GM18867 (cell line): ENCODE measurements at regions not wholly inside any gene's neighbourhood (a gene's known extent, or its start where the extent isn't known, plus 50 kb on each side); places are given as distances from the start of the nearest gene placed in this dataset.

Source experiments
- ATAC-seq: cut with Tn5 transposase; IDR thresholded peaks from one replicate; pipeline ENCODE4 v1.9.1; 2021; ENCODE audit warnings: mild to moderate bottlenecking, moderate library complexity; ENCODE audit not compliant: unreplicated experiment

- ATAC-seq: no peak
These were observed 608.1 kb upstream of the REG3G start for GRCh38 chr2:78417355-78417754.

GRCh38 chr2:78418021-78418420 lies 607.5 kb upstream of the REG3G start:
- ATAC-seq: no peak

- ATAC-seq: no peak
These were observed 605.4 kb upstream of the REG3G start for GRCh38 chr2:78420132-78420531.

- ATAC-seq: no peak
These were observed 601.9 kb upstream of the REG3G start for GRCh38 chr2:78423631-78424030.

GRCh38 chr2:78427170-78427569 lies 598.3 kb upstream of the REG3G start:
- no peak for ATAC-seq

- no peak for ATAC-seq
These were observed 594.3 kb upstream of the REG3G start for GRCh38 chr2:78431241-78431640.

GRCh38 chr2:78439122-78439521 lies 586.4 kb upstream of the REG3G start:
- peak; percentile 78 for ATAC-seq

GRCh38 chr2:78455586-78455985 lies 569.9 kb upstream of the REG3G start:
- ATAC-seq: no peak

- ATAC-seq: no peak
These were observed 568.2 kb upstream of the REG3G start for GRCh38 chr2:78457269-78457668.

- ATAC-seq: no peak
These were observed 559.8 kb upstream of the REG3G start for GRCh38 chr2:78465707-78466106.

GRCh38 chr2:78476619-78477229 lies 548.8 kb upstream of the REG3G start:
- no peak for ATAC-seq

GRCh38 chr2:78486565-78486964 lies 538.9 kb upstream of the REG3G start:
- no peak for ATAC-seq

- ATAC-seq: no peak
These were observed 527.4 kb upstream of the REG3G start for GRCh38 chr2:78498125-78498524.

GRCh38 chr2:78506301-78506700 lies 519.2 kb upstream of the REG3G start:
- ATAC-seq: no peak

- ATAC-seq: no peak
These were observed 503.6 kb upstream of the REG3G start for GRCh38 chr2:78521938-78522337.

GRCh38 chr2:78532762-78533379 lies 492.6 kb upstream of the REG3G start:
- ATAC-seq: no peak

GRCh38 chr2:78535395-78535794 lies 490.1 kb upstream of the REG3G start:
- no peak for ATAC-seq

- ATAC-seq: no peak
These were observed 487.2 kb upstream of the REG3G start for GRCh38 chr2:78538322-78538721.

GRCh38 chr2:78540255-78540654 lies 485.2 kb upstream of the REG3G start:
- no peak for ATAC-seq

GRCh38 chr2:78541088-78541450 lies 484.4 kb upstream of the REG3G start:
- no peak for ATAC-seq

GRCh38 chr2:78541451-78542267 lies 483.8 kb upstream of the REG3G start:
- ATAC-seq: no peak

GRCh38 chr2:78546843-78547242 lies 478.7 kb upstream of the REG3G start:
- no peak for ATAC-seq
